ENCODE measurements at regions not wholly inside any gene's neighbourhood (a gene's known extent, or its start where the extent isn't known, plus 50 kb on each side); places are given as distances from the start of the nearest gene placed in this dataset.

DNA sequence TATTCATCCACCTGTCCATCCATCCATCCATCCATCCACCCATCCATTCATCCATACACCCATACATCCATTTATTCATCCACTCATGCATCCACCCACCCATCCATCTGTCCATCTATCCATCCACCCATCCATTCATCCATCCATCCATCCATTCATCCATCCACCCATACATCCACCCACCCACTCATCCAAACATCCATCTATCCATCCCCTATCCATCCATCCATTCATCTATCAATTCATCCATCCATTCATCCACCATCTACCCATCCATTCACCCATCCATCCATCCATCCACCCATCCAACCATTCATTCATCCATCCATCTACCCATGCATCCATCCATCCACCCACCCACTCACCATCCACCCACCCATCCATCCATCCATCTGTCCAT is 142.6 kb upstream of the SFSWAP start:
- TF ChIP-seq, protein P1, sequence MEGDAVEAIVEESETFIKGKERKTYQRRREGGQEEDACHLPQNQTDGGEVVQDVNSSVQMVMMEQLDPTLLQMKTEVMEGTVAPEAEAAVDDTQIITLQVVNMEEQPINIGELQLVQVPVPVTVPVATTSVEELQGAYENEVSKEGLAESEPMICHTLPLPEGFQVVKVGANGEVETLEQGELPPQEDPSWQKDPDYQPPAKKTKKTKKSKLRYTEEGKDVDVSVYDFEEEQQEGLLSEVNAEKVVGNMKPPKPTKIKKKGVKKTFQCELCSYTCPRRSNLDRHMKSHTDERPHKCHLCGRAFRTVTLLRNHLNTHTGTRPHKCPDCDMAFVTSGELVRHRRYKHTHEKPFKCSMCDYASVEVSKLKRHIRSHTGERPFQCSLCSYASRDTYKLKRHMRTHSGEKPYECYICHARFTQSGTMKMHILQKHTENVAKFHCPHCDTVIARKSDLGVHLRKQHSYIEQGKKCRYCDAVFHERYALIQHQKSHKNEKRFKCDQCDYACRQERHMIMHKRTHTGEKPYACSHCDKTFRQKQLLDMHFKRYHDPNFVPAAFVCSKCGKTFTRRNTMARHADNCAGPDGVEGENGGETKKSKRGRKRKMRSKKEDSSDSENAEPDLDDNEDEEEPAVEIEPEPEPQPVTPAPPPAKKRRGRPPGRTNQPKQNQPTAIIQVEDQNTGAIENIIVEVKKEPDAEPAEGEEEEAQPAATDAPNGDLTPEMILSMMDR (IDR thresholded peaks at IDR 0.05), result no peak
- TF ChIP-seq POLR2A (IDR thresholded peaks at IDR 0.05), result no peak
